ENCODE measurements at regions not wholly inside any gene's neighbourhood (a gene's known extent, or its start where the extent isn't known, plus 50 kb on each side); places are given as distances from the start of the nearest gene placed in this dataset.

DNA sequence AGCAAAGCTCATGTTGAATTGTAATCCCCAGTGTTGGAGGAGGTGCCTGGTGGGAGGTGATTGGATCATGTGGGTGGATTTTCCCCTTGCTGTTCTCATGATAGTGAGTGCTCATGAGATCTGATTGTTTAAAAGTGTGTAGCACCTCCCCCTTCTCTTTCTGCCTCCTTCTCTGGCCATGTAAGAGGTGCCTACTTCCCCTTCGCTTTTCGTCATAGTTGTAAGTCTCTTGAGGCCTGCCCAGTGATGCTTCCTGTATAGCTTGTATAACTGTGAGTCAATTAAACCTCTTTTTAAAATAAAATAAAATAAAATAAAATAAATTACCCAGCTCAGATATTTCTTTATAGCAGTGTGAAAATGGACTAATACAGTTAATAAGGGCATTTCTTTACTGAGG, 1025.7 kb downstream of the PLA2G4A start:
- Mint-ChIP-seq H3K4me3 (no peak overlapping the region), H3K4me1 (ENCODE audit: low read depth) (no peaks in the 10 kb centered on the region), H3K36me3 (ENCODE audit: low read depth) (no peaks in the 10 kb centered on the region), H3K27ac (no peak overlapping the region), H3K27me3 (no peaks in the 10 kb centered on the region), H3K9me3 (peaks cover 10% of the 10 kb centered on the region)
- CTCF ChIA-PET: interaction anchor here (0.5 kb wide), 1 partner anchor 62 kb away, joined by 3 read pairs; no protein-coding TSS in a partner anchor
- H3K9me3 ChIP-seq (ENCODE audit: control insufficient read depth in 1 of 2, insufficient read depth in 1 of 2, low read length in 2 of 2): peaks cover 0 to 9% of the 10 kb centered on the region in 2 experiments
- POLR2A ChIA-PET: no interaction called here
- no peak overlapping the region for H3K27ac ChIP-seq (ENCODE audit: low read depth in 1 of 2, low read length in 2 of 2)
- no peak for DNase-seq
- no peaks in the 10 kb centered on the region for H3K4me1 ChIP-seq (ENCODE audit: insufficient read depth, low read length)
- intact Hi-C loops (cut with DNase I, micrococcal nuclease): no loop called here
- no peaks in the 10 kb centered on the region for H3K27me3 ChIP-seq (ENCODE audit: control insufficient read depth in 1 of 2, insufficient read depth in 2 of 2, low read length in 2 of 2)
- no peak overlapping the region for H3K4me3 ChIP-seq (ENCODE audit: low read length)
- H3K36me3 ChIP-seq (ENCODE audit: insufficient read depth, low read length): no peaks in the 10 kb centered on the region
- ATAC-seq (ENCODE audit: poor library complexity): no peak
- TF ChIP-seq CTCF (IDR thresholded peaks at IDR 0.05): no peak

DNA sequence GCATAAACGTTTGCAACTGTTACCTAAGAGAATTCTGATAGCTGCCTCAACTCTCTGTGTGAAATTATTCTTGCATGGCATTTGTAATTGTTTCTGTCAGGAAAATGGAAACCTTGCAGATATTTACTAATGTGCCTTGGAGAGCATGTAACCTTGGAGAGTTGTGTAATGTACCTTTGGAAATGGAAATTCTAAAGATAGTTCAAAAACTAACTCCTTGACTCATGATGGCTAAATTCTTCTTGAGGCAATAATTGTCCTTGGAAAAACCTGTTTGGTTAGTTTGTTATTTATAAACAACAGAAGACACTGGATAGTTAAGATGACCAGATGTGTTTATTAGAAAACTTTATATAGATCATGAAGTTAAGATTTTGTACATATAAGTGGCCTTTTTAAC, 1033.8 kb downstream of the PLA2G4A start:
- no peak for DNase-seq
- ChIA-PET CTCF (interaction anchor here (1.0 kb wide), 1 partner anchor 11 kb away, joined by 3 read pairs; no protein-coding TSS in a partner anchor), POLR2A (no interaction called here)
- H3K27me3 Mint-ChIP-seq: no peaks in the 10 kb centered on the region
- no peak for TF ChIP-seq CTCF (IDR thresholded peaks at IDR 0.05)
- ATAC-seq (ENCODE audit: poor library complexity): no peak
- no peak overlapping the region for H3K4me3 Mint-ChIP-seq
- Histone ChIP-seq H3K27ac (ENCODE audit: low read depth in 1 of 2, low read length in 2 of 2) (no peak overlapping the region), H3K9me3 (ENCODE audit: control insufficient read depth in 1 of 2, insufficient read depth in 1 of 2, low read length in 2 of 2) (no peaks in the 10 kb centered on the region), H3K27me3 (ENCODE audit: control insufficient read depth in 1 of 2, insufficient read depth in 2 of 2, low read length in 2 of 2) (no peaks in the 10 kb centered on the region), H3K4me1 (ENCODE audit: insufficient read depth, low read length) (no peaks in the 10 kb centered on the region), H3K4me3 (ENCODE audit: low read length) (no peak overlapping the region), H3K36me3 (ENCODE audit: insufficient read depth, low read length) (no peaks in the 10 kb centered on the region)
- intact Hi-C loops (cut with DNase I, micrococcal nuclease): no loop called here
- H3K27ac Mint-ChIP-seq: no peak overlapping the region
- peaks cover 8% of the 10 kb centered on the region for H3K9me3 Mint-ChIP-seq
- H3K36me3 Mint-ChIP-seq (ENCODE audit: low read depth): no peaks in the 10 kb centered on the region
- H3K4me1 Mint-ChIP-seq (ENCODE audit: low read depth): no peaks in the 10 kb centered on the region

- TF ChIP-seq CTCF (IDR thresholded peaks at IDR 0.05): no peak
- H3K9me3 ChIP-seq (ENCODE audit: control insufficient read depth in 1 of 2, insufficient read depth in 1 of 2, low read length in 2 of 2): no peaks in the 10 kb centered on the region
- no peak overlapping the region for H3K27ac Mint-ChIP-seq
- no peaks in the 10 kb centered on the region for H3K4me1 Mint-ChIP-seq (ENCODE audit: low read depth)
- no peaks in the 10 kb centered on the region for H3K9me3 Mint-ChIP-seq
- DNase-seq (no peak), ATAC-seq (ENCODE audit: poor library complexity) (no peak)
- POLR2A ChIA-PET: no interaction called here
- H3K27ac ChIP-seq (ENCODE audit: low read depth in 1 of 2, low read length in 2 of 2): no peak overlapping the region
- no peaks in the 10 kb centered on the region for H3K36me3 ChIP-seq (ENCODE audit: insufficient read depth, low read length)
- intact Hi-C loops (cut with DNase I, micrococcal nuclease): no loop called here
- H3K27me3 ChIP-seq (ENCODE audit: control insufficient read depth in 1 of 2, insufficient read depth in 2 of 2, low read length in 2 of 2): no peaks in the 10 kb centered on the region
- no peaks in the 10 kb centered on the region for H3K4me1 ChIP-seq (ENCODE audit: insufficient read depth, low read length)
- CTCF ChIA-PET: no interaction called here
- H3K4me3 ChIP-seq (ENCODE audit: low read length): no peak overlapping the region
- no peaks in the 10 kb centered on the region for H3K36me3 Mint-ChIP-seq (ENCODE audit: low read depth)
- H3K4me3 Mint-ChIP-seq: no peak overlapping the region
- no peaks in the 10 kb centered on the region for H3K27me3 Mint-ChIP-seq
Measured at GRCh38 chr1:187870552-187870951, 1041.8 kb downstream of the PLA2G4A start.
